Neural cell (in vitro differentiated cells): ENCODE measurements at regions not wholly inside any gene's neighbourhood (a gene's known extent, or its start where the extent isn't known, plus 50 kb on each side); places are given as distances from the start of the nearest gene placed in this dataset.

Experiments
- RAD21 ChIP-seq: fragments of 450-650 bp; conservative IDR thresholded peaks from 2 replicates; pipeline ENCODE4 v1.6.1; 2014; ENCODE audit warnings: antibody characterized with exemption, mild to moderate bottlenecking, moderate library complexity
- TF ChIP-seq, protein P1 (sequence below): fragments of 450-650 bp; IDR thresholded peaks from 2 replicates; pipeline ENCODE4 v1.5.1; 2014; ENCODE audit warnings: antibody characterized with exemption, mild to moderate bottlenecking, moderate library complexity; ENCODE audit not compliant: poor library complexity, severe bottlenecking

DNA sequence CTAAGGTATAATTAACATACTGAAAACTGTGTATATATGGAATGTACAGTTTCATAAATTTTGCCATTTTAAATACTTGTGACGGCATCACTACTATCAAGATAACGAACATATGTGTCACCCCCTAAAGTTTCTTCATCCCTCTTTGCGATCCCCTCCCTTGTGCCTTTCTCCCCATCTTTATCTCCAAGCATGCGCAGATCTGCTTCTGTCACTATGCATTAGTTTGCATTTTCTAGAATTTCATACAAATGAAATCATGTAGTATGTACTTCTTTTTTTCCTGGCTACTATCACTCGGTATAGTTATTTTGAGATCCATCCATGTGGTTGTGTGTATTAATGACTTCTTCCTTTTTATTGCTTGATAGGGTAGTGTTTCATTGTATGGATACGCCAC lies 154.9 kb downstream of the ZNF648 start:
- TF ChIP-seq, protein P1, sequence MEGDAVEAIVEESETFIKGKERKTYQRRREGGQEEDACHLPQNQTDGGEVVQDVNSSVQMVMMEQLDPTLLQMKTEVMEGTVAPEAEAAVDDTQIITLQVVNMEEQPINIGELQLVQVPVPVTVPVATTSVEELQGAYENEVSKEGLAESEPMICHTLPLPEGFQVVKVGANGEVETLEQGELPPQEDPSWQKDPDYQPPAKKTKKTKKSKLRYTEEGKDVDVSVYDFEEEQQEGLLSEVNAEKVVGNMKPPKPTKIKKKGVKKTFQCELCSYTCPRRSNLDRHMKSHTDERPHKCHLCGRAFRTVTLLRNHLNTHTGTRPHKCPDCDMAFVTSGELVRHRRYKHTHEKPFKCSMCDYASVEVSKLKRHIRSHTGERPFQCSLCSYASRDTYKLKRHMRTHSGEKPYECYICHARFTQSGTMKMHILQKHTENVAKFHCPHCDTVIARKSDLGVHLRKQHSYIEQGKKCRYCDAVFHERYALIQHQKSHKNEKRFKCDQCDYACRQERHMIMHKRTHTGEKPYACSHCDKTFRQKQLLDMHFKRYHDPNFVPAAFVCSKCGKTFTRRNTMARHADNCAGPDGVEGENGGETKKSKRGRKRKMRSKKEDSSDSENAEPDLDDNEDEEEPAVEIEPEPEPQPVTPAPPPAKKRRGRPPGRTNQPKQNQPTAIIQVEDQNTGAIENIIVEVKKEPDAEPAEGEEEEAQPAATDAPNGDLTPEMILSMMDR, result no peak
- no peak for TF ChIP-seq RAD21
